ENCODE measurements at regions not wholly inside any gene's neighbourhood (a gene's known extent, or its start where the extent isn't known, plus 50 kb on each side); places are given as distances from the start of the nearest gene placed in this dataset.

GRCh38 chr2:58476556-58476955 lies 235.4 kb upstream of the FANCL start:
- TF ChIP-seq LEF1 (IDR thresholded peaks at IDR 0.05; ENCODE audit: borderline replicate concordance) (no peak), L3MBTL2 (conservative IDR thresholded peaks at IDR 0.05) (no peak), CTBP1 (IDR thresholded peaks at IDR 0.05; ENCODE audit: borderline replicate concordance) (no peak), SP1 (IDR thresholded peaks at IDR 0.05) (no peak), FOXM1 (IDR thresholded peaks at IDR 0.05; ENCODE audit: borderline replicate concordance) (no peak)

All from HEK293T (cell line).